Ovary (tissue), 3 donors: ENCODE measurements at regions not wholly inside any gene's neighbourhood (a gene's known extent, or its start where the extent isn't known, plus 50 kb on each side); places are given as distances from the start of the nearest gene placed in this dataset.

Experiments
- POLR2A ChIP-seq: fragments of 450-650 bp; IDR thresholded peaks from one replicate; pipeline ENCODE4 v1.6.1; 2017; ENCODE audit warnings: antibody characterized with exemption, mild to moderate bottlenecking, moderate library complexity
- TF ChIP-seq, protein P1 (sequence below), 3 donors: fragments of 450-650 bp in 2 of 3; fragments of 200-600 bp in 1 of 3; IDR thresholded peaks; one replicate each; pipeline versions ENCODE4 v1.5.1 to v1.8.0; 2016 to 2022; ENCODE audit warnings: antibody characterized with exemption in 3 of 3, mild to moderate bottlenecking in 1 of 3
- donor health status: DM: no; HTN: no; CAD: no.

DNA sequence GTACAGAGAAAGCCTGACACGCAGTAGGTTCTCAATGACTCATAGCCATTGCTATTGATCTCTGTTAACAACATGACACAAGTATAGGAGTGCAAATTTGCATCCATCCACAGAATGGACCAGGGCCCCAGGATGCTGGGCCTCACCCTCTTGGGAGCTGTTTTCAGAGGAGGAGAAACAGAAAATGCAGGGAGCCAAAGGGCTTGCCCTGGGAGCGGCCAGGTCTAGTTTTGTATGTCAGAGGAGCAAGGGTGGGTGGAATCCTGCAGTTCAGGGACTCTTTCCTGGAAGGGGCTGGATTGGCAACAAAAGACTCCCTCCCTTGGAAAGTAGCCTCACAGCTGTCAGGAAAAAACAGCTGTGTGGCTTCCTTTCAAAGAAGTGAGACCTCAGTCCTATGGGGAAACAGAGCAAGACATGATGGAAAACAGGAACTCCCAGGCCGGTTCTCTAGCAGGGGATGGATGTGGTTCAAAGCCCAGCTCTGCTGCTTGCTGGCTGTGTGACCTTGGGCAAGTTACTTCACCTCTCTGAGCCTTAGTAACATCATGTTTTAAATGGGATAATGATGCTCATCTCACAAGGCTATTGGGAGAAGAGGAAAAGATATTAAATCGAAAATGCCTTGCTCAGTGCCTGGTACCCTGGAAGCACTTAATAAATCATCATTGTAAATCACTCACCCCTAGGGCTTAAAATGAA is 50.5 kb upstream of the SH3PXD2B start:
- TF ChIP-seq, protein P1, sequence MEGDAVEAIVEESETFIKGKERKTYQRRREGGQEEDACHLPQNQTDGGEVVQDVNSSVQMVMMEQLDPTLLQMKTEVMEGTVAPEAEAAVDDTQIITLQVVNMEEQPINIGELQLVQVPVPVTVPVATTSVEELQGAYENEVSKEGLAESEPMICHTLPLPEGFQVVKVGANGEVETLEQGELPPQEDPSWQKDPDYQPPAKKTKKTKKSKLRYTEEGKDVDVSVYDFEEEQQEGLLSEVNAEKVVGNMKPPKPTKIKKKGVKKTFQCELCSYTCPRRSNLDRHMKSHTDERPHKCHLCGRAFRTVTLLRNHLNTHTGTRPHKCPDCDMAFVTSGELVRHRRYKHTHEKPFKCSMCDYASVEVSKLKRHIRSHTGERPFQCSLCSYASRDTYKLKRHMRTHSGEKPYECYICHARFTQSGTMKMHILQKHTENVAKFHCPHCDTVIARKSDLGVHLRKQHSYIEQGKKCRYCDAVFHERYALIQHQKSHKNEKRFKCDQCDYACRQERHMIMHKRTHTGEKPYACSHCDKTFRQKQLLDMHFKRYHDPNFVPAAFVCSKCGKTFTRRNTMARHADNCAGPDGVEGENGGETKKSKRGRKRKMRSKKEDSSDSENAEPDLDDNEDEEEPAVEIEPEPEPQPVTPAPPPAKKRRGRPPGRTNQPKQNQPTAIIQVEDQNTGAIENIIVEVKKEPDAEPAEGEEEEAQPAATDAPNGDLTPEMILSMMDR (IDR thresholded peaks at IDR 0.05), result no peak
- TF ChIP-seq POLR2A, result no peak
